A549 (cell line): ENCODE measurements at regions not wholly inside any gene's neighbourhood (a gene's known extent, or its start where the extent isn't known, plus 50 kb on each side); places are given as distances from the start of the nearest gene placed in this dataset.

Source experiments
- CEBPB ChIP-seq, 2 experiments: fragments of >200 bp in 1 of 2; sonication (Bioruptor Twin) in 1 of 2; formaldehyde crosslinking in 1 of 2; IDR thresholded peaks; 2 replicates each; pipeline ENCODE4 v1.6.1; 2012 to 2016
- KDM1A ChIP-seq: fragments of 200-600 bp; sonication (generic); IDR thresholded peaks from 2 replicates; pipeline ENCODE4 v1.6.1; 2016; ENCODE audit warnings: low read depth, mild to moderate bottlenecking
- POLR2A ChIP-seq: IDR thresholded peaks from 2 replicates; pipeline ENCODE4 v1.6.1; 2012; ENCODE audit warnings: mild to moderate bottlenecking, low read length
- TF ChIP-seq, protein P1 (sequence below): fragments of >200 bp; sonication (Bioruptor Twin); formaldehyde crosslinking; IDR thresholded peaks from 3 replicates; pipeline ENCODE4 v1.5.1; 2016
- TF ChIP-seq, protein P2 (sequence below): fragments of 200-600 bp; sonication (generic); IDR thresholded peaks from 2 replicates; pipeline ENCODE4 v1.6.1; 2016; ENCODE audit warnings: antibody characterized with exemption, mild to moderate bottlenecking, moderate library complexity

DNA sequence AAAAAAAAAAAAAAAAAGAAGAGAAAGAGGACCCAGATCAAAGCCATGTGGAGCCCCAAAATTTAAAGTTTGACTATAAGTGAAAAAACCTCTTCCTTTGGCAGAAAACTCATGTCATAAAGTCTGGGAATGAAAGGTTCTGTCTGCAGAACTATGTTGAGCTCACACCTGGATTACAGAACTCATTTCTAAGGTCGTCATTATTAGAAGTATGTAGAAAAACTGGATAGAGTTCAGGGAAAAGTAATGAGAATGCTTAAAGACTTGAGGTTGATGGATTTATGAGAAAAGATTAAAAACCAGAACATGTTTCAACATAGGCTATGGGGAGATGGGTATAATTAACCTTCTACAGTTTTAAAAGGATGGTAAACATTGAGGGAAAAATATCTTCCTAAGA is 90.7 kb upstream of the COL11A1 start:
- TF ChIP-seq CEBPB (IDR thresholded peaks at IDR 0.05), result no peak
- TF ChIP-seq POLR2A, result no peak
- TF ChIP-seq, protein P1, sequence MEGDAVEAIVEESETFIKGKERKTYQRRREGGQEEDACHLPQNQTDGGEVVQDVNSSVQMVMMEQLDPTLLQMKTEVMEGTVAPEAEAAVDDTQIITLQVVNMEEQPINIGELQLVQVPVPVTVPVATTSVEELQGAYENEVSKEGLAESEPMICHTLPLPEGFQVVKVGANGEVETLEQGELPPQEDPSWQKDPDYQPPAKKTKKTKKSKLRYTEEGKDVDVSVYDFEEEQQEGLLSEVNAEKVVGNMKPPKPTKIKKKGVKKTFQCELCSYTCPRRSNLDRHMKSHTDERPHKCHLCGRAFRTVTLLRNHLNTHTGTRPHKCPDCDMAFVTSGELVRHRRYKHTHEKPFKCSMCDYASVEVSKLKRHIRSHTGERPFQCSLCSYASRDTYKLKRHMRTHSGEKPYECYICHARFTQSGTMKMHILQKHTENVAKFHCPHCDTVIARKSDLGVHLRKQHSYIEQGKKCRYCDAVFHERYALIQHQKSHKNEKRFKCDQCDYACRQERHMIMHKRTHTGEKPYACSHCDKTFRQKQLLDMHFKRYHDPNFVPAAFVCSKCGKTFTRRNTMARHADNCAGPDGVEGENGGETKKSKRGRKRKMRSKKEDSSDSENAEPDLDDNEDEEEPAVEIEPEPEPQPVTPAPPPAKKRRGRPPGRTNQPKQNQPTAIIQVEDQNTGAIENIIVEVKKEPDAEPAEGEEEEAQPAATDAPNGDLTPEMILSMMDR, result no peak
- TF ChIP-seq, protein P2, sequence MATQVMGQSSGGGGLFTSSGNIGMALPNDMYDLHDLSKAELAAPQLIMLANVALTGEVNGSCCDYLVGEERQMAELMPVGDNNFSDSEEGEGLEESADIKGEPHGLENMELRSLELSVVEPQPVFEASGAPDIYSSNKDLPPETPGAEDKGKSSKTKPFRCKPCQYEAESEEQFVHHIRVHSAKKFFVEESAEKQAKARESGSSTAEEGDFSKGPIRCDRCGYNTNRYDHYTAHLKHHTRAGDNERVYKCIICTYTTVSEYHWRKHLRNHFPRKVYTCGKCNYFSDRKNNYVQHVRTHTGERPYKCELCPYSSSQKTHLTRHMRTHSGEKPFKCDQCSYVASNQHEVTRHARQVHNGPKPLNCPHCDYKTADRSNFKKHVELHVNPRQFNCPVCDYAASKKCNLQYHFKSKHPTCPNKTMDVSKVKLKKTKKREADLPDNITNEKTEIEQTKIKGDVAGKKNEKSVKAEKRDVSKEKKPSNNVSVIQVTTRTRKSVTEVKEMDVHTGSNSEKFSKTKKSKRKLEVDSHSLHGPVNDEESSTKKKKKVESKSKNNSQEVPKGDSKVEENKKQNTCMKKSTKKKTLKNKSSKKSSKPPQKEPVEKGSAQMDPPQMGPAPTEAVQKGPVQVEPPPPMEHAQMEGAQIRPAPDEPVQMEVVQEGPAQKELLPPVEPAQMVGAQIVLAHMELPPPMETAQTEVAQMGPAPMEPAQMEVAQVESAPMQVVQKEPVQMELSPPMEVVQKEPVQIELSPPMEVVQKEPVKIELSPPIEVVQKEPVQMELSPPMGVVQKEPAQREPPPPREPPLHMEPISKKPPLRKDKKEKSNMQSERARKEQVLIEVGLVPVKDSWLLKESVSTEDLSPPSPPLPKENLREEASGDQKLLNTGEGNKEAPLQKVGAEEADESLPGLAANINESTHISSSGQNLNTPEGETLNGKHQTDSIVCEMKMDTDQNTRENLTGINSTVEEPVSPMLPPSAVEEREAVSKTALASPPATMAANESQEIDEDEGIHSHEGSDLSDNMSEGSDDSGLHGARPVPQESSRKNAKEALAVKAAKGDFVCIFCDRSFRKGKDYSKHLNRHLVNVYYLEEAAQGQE, result no peak
- TF ChIP-seq KDM1A, result no peak
